DOHH2 (cell line): ENCODE measurements at regions not wholly inside any gene's neighbourhood (a gene's known extent, or its start where the extent isn't known, plus 50 kb on each side); places are given as distances from the start of the nearest gene placed in this dataset.

Experiments used
- CTCF ChIP-seq: fragments of 200-600 bp; sonication (generic); IDR thresholded peaks from one replicate; pipeline ENCODE4 v1.5.1; 2014; ENCODE audit warnings: antibody characterized with exemption, mild to moderate bottlenecking, low read depth, low read length; ENCODE audit not compliant: poor library complexity, severe bottlenecking
- EZH2phosphoT487 ChIP-seq: fragments of 200-600 bp; sonication (generic); IDR thresholded peaks from 2 replicates; pipeline ENCODE4 v1.6.1; 2017; ENCODE audit warnings: borderline replicate concordance, mild to moderate bottlenecking, antibody characterized with exemption, low read length, moderate library complexity, mixed read lengths

- no peak for TF ChIP-seq CTCF
- no peak for TF ChIP-seq EZH2phosphoT487
Observed at GRCh38 chr7:22572937-22573336, 72.9 kb upstream of the STEAP1B start.
